ENCODE measurements at regions not wholly inside any gene's neighbourhood (a gene's known extent, or its start where the extent isn't known, plus 50 kb on each side); places are given as distances from the start of the nearest gene placed in this dataset.

- no peak for TF ChIP-seq GATA2 (IDR thresholded peaks at IDR 0.05; ENCODE audit: low read depth, low read length)
- TF ChIP-seq GATA3 (IDR thresholded peaks at IDR 0.05; ENCODE audit: low read depth, low read length) = no peak
Observed at GRCh38 chr4:14880805-14881204, 121.5 kb upstream of the CPEB2 start.

Data from SH-SY5Y (cell line).